Sigmoid colon (tissue), 3 donors: ENCODE measurements at regions not wholly inside any gene's neighbourhood (a gene's known extent, or its start where the extent isn't known, plus 50 kb on each side); places are given as distances from the start of the nearest gene placed in this dataset.

ENCODE experiments used
- CTCF ChIP-seq, 4 experiments: fragments of 450-650 bp in 3 of 4; fragments of 200-600 bp in 1 of 4; IDR thresholded peaks; one replicate each; pipeline ENCODE4 v1.5.1; 2016 to 2019; ENCODE audit warnings: antibody characterized with exemption in 4 of 4, mild to moderate bottlenecking in 3 of 4, moderate library complexity in 2 of 4
- POLR2A ChIP-seq, 2 donors: fragments of 450-650 bp; IDR thresholded peaks; one replicate each; pipeline ENCODE4 v1.6.1; 2016; ENCODE audit warnings: antibody characterized with exemption in 2 of 2, mild to moderate bottlenecking in 2 of 2, moderate library complexity in 2 of 2

- TF ChIP-seq CTCF (IDR thresholded peaks at IDR 0.05): no peak
- TF ChIP-seq POLR2A (IDR thresholded peaks at IDR 0.05): no peak
Observed at GRCh38 chr11:112477581-112478317, 217.1 kb upstream of the PLET1 start.
